ENCODE measurements at regions not wholly inside any gene's neighbourhood (a gene's known extent, or its start where the extent isn't known, plus 50 kb on each side); places are given as distances from the start of the nearest gene placed in this dataset.

DNA sequence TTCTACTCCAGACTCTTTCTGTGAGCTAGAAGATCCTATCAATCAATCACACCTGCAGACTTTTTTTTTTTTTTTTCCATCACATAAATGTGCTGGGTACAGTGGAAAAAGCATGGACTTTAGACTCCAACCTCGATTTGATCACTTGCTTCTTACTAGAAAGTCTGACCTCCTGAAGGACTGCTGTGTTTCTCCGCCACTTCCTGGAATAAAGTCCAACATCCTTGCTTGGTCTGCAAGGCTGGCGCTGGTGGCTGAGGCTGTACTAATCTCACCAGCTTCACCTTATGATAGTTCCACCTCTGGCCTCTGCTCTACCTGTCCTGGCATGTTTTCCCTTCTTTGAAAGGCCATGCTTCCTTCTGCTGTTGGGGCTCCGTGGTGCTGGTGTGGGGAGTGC, 60.9 kb upstream of the SESN3 start:
- H3K4me3 ChIP-seq (ENCODE audit: low read depth, low read length): no peak overlapping the region
- TF ChIP-seq, protein P1, sequence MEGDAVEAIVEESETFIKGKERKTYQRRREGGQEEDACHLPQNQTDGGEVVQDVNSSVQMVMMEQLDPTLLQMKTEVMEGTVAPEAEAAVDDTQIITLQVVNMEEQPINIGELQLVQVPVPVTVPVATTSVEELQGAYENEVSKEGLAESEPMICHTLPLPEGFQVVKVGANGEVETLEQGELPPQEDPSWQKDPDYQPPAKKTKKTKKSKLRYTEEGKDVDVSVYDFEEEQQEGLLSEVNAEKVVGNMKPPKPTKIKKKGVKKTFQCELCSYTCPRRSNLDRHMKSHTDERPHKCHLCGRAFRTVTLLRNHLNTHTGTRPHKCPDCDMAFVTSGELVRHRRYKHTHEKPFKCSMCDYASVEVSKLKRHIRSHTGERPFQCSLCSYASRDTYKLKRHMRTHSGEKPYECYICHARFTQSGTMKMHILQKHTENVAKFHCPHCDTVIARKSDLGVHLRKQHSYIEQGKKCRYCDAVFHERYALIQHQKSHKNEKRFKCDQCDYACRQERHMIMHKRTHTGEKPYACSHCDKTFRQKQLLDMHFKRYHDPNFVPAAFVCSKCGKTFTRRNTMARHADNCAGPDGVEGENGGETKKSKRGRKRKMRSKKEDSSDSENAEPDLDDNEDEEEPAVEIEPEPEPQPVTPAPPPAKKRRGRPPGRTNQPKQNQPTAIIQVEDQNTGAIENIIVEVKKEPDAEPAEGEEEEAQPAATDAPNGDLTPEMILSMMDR (IDR thresholded peaks at IDR 0.05; ENCODE audit: low read depth, low read length): no peak
- no peak for DNase-seq (ENCODE audit: low read depth, low spot score)
- in situ Hi-C loops (cut with HindIII; ENCODE audit: low sequenced_read_pairs): no loop called here

DNA sequence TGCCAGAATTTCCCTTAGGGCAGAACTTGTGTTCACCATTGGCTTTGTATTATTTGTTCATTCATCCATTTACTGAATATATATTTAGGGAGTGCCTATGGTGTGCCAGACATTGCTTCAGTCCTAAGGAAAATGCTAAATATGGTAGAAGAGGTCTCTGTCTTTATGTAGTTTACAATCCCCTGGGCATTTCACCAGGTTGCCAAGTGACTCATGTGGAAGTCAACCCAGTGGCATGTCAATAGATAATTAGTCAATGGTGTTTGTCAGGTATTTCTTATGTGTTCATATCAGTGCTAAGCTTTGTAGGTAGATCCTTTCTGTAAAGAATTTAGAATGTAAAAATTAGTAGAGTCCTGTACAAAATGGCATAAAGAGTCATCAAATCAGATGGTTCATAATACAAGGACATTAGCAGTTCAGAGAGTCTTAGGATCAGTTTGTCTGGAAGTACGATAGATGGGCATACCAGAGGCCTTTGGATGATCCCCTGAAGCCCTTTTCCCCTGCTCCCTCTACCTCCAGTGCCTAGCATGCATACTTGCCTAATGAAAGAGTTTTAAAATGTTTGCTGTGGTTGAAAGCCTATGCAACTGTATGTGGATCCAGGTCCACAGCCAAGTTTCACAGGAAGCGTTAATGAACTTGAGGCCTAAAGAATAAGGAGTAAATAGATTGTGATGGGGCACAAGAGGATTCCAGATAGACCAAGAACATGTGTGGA, 58.5 kb upstream of the SESN3 start:
- in situ Hi-C loops (cut with HindIII; ENCODE audit: low sequenced_read_pairs): no loop called here
- TF ChIP-seq, protein P1 (IDR thresholded peaks at IDR 0.05; ENCODE audit: low read depth, low read length): no peak
- no peak overlapping the region for H3K4me3 ChIP-seq (ENCODE audit: low read depth, low read length)
- peak; percentile 20 for DNase-seq (ENCODE audit: low read depth, low spot score)

DNA sequence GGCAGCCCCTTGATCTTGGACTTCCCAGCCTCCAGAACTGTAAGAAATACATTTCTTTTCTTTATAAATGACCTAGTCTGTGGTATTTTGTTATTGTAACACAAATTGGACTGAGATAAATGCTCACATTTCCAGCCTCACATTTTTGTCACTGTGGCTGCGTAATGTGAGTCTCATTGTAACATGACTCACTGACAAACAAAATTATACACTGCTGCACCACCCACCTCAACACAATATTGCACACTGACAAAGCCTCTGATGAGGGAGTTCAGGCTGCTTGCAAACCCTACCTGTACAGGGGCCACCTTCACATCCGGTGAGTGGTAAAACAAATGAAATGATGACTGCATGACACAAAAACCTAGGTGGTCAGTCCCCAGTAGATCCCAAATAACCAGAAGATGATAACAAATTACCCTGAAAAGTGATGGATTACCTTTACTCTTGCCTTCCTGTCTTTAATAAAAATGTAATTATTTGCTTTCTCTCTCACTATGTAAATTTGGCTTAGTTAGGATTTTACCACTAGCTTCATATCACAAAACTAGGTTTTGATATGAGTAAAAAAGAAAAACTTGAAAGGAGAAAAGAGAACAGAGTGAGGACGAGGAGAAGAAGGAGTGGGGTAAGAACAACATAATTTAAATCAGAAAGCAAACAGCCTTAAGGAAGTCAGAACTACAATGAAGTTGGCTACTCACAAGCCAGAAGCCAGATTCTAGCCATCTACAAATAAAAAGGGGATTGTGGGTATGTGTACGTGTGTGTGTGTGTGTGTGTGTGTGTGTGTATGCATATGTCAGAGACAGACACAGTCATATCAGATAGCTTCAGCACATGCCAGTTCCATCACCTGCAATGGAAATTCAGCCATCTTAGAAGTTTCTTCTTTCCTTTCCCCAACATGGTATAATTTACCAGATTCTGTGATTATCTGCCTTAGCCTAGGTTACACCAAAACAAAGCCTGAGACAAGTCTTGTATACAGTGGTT, 53.4 kb upstream of the SESN3 start:
- in situ Hi-C loops (cut with HindIII; ENCODE audit: low sequenced_read_pairs): no loop called here
- H3K4me3 ChIP-seq (ENCODE audit: low read depth, low read length): no peak overlapping the region
- no peak for DNase-seq (ENCODE audit: low read depth, low spot score)
- TF ChIP-seq, protein P1 (IDR thresholded peaks at IDR 0.05; ENCODE audit: low read depth, low read length): no peak

DNA sequence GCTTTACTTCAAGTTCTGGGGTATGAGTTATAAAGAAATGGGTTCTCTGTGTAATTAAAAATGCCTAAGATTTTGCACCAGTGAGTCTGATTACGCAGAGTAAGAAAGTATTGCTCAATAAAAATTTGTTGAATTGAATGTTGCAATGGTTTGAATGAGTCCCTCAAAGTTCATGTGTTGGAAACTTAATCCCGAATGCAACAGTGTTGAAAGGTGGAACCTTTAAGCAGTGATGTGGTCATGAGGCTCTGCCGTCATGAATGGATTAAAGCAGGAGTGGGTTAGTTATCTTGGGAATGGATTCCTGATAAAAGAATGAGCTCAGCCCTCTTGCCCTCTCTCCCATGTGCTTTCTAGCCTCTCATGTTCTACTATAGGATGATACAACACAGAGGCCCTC, 52.6 kb upstream of the SESN3 start:
- in situ Hi-C loops (cut with HindIII; ENCODE audit: low sequenced_read_pairs): no loop called here
- H3K4me3 ChIP-seq (ENCODE audit: low read depth, low read length): no peak overlapping the region
- DNase-seq (ENCODE audit: low read depth, low spot score): no peak
- TF ChIP-seq, protein P1 (IDR thresholded peaks at IDR 0.05; ENCODE audit: low read depth, low read length): no peak

DNA sequence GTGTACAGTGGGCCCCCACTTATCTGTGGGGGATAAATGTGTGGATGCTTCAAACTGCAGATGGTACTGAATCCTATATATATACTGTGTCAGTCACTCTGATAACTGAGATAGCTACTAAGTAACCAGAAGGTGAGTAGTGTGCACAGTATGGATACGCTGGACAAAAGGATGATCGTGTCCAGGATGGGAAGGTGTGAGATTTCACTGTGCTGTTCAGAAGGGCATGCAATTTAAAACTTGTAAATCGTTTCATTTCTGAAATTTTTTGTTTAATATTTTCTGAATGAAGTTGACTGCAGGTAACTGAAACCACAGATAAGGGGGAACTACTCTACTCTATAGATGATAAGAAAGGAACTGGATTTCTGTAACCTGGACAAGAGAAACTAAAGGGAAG, 52.1 kb upstream of the SESN3 start:
- TF ChIP-seq, protein P1 (IDR thresholded peaks at IDR 0.05; ENCODE audit: low read depth, low read length): no peak
- in situ Hi-C loops (cut with HindIII; ENCODE audit: low sequenced_read_pairs): no loop called here

DNA sequence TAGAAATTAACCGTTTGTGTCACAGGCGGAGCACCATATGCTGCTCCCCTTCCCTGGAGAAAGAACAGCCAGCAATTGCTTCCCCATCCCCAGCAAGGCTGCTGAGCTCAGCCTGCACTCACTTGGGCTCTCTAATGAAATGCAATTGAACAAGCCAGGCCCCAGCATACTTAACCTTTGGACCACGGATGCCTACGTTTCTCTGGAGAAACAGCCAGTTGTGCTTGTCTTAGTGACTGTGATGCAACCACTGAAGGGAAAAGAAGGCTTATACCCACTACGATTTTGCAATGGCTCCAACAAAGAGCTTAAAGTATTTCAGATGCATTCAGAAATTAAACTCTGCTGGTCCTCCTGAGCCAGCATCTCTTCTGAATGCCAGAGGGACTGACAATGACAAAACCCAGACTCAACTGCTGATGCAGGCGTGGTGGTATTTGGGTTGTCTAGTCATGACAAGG, 51.3 kb upstream of the SESN3 start:
- TF ChIP-seq, protein P1 (IDR thresholded peaks at IDR 0.05; ENCODE audit: low read depth, low read length): no peak
- H3K4me3 ChIP-seq (ENCODE audit: low read depth, low read length): no peak overlapping the region
- DNase-seq (ENCODE audit: low read depth, low spot score): no peak
- in situ Hi-C loops (cut with HindIII; ENCODE audit: low sequenced_read_pairs): no loop called here

More for the DNA sequence above, 52.1 kb upstream of the SESN3 start:
- no peak overlapping the region for H3K4me3 ChIP-seq (ENCODE audit: low read depth, low read length)
- no peak for DNase-seq (ENCODE audit: low read depth, low spot score)
